HG02981 (cell line): ENCODE measurements at regions not wholly inside any gene's neighbourhood (a gene's known extent, or its start where the extent isn't known, plus 50 kb on each side); places are given as distances from the start of the nearest gene placed in this dataset.
"Not testable (repeated sequence)": the region's sequence is repeated elsewhere in the genome, so short reads cannot be mapped to it uniquely, and the experiment has no call there.

Experiments
- ATAC-seq: cut with Tn5 transposase; IDR thresholded peaks from one replicate; pipeline ENCODE4 v1.9.1; 2021; ENCODE audit warnings: mild to moderate bottlenecking, moderate library complexity; ENCODE audit not compliant: unreplicated experiment

DNA sequence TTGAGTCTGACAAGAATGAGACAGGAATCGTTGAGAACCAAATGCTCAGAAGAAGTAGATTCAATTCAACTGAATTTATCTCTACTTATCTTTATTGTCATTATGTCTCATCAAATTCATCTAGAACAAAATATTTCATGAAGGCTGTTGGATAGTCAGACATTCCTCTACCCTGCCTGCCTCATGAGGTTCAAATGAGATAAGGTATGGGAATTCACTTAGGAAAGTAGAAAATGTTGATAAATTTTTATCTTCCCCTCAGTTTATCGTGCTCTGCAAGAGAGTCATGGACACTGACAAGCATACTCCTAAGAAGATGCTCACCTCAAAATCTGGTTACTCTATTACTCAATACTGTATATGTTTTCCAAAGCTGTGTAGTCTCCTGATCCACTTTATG, 149.7 kb upstream of the CDIN1 start:
- ATAC-seq, result no peak

- no peak for ATAC-seq
Observed at GRCh38 chr15:36430280-36430679, 149.1 kb upstream of the CDIN1 start.

GRCh38 chr15:36430726-36431265, 148.6 kb upstream of the CDIN1 start:
- no peak for ATAC-seq

- no peak for ATAC-seq
Observed at GRCh38 chr15:36432161-36432560, 147.3 kb upstream of the CDIN1 start.

DNA sequence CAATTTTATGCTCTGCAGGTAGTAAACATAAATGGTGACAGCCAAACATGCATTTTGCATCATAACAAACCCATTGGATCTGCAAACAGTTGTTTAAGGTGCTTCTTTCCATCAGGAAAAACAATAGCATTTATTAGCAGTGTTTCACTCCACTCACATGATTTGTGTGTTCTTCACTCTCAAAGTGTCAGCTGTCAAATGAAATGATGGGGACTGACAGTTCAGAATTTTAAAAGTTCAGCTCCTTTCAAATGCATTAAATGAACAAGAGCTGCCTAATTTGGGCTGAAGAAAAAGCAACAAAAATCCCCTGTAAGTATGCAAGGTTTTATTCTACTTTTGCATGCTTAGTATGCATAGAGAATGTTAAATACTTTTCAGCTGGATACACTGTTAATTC, 145.2 kb upstream of the CDIN1 start:
- ATAC-seq, result no peak

- ATAC-seq, result no peak
Observed at GRCh38 chr15:36438499-36438898, 140.9 kb upstream of the CDIN1 start.

DNA sequence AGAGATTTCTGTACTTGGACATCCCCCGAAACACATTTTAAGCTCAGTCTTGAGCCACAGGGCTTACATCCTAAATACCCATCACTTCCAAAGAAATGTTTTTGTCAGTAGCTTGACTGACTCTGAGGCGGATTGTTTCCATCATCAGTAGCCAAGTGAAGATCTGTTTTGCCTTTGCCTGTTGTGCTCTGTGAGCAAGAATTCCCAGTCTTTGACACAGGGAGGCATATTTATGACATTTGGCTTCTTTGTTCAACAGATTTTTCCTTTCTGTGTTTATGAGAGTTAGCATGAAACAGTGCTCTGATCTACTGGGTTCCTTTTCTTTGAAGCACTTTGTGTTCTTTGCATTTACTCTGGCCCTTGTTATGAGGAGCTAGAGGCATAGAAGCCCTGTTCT, 132.1 kb upstream of the CDIN1 start:
- ATAC-seq, result no peak

DNA sequence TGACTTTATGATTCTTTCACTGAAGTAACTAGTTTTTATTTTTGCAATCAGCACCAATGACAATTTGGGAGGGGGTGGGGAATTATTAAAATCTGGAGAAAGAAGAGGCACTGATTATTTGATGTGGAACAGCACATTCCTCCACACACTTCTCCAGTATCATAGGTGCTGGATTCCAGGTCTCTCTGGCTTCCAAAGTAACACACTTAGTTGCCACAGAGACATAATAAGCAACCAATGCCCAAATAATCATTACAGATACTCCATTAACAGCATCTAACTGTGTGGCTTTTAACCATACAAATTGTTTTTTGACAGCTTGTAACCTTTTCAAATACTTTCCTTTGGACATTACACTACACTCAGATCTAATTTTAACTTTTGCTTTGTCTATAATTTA, 131.0 kb upstream of the CDIN1 start:
- no peak for ATAC-seq

DNA sequence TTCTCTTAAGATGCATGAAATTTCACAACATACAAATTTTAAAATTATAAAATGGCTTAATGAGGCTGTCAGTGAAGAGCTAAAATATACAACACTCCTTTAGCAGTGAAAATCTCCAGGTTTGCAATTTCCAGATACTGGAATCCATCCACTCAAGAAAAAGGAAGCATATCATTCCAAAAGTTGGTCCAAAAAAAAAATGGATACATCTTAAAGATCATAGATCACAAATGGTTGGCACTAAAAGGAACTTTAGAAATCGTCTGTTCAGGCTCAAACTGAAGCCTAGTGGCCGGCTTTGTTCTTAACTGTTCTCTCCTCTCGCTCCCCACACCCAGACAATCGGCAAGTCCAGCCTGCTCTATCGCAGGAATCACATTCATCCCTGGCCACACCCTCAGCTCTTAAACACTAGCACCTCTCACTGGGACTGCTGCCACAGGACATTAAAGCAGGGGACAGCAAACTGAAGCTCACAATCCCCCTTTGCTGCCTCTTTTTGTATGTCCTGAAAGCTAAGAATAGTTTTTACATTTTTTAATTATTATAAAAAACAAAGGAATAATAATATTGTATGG, 130.3 kb upstream of the CDIN1 start:
- ATAC-seq, result no peak

DNA sequence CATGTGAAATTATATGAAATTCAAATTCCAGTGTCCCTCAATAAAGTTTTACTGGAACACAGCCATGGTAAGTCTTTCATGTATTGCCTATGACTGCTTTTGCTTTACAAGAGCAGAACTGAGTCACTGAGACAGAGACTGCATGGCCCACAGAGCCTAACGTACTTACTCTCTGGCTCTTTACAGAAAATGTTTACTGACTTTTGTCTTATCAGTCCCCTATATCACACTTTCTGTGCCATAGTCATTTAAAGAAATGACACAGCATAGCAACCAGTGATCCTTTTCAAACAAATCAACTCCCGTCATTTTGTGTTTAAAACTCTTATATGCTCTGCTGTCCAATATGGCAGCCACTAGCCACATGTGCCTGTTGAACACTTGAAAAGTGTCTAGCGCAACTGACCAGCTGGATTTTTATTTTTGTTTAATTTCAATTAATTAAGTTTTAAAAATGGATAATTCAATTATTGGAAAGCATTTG, 129.7 kb upstream of the CDIN1 start:
- ATAC-seq, result no peak

DNA sequence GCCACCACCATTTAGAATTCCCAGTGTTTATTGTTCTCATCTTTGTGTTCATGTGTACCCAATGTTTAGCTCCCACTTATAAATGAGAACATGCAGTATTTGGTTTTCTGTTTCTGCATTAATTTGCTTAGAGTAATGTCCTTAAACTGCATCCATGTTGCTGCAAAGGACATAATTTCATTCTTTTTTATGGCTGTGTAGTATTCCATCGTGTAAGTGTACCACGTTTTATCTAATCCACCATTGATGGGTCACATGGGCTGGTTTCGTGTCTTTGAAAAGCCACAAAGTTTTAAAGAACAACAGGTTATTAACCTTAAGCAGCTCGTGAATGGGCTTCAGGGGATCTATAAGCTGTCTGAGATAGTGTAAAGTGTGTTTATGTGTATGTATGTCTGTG, 125.2 kb upstream of the CDIN1 start:
- not testable (repeated sequence) for ATAC-seq

DNA sequence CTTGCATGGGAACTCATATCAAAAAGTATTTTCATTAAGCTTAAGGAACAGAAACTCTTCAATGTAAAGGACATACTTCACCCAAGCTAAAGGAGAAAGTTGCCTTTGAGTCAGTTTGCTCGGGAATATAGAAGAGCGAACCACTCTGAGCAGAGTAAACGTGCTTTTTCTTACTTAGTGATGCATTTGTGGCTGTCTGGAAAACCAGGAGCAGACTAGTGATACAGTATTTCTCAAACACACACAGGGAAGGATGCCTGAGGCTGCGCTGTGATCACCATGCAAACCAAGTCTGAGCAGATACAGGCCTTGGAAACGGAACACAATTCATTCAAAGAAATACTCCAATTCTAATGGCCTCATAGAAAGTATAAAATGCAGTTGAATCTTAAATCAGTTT, 121.0 kb upstream of the CDIN1 start:
- no peak for ATAC-seq

DNA sequence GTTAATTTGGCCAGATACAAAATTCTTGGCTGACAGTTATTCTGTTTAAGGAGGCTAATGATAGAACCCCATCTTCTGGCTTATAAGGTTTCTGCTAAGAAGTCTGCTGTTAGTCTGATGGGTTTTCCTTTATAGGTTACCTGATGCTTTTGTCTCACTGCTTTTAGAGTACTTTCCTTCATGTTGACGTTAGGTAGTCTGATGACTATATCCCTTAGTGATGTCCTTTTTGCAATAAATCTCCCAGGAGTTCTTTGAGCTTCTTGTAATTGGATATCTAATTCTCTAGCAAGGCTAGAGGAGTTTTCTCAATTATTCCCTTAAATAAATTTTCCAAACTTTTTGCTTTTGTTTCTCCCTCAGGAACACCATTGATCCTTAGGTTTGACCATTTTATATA, 114.1 kb upstream of the CDIN1 start:
- no peak for ATAC-seq

GRCh38 chr15:36468746-36469145, 110.7 kb upstream of the CDIN1 start:
- no peak for ATAC-seq

DNA sequence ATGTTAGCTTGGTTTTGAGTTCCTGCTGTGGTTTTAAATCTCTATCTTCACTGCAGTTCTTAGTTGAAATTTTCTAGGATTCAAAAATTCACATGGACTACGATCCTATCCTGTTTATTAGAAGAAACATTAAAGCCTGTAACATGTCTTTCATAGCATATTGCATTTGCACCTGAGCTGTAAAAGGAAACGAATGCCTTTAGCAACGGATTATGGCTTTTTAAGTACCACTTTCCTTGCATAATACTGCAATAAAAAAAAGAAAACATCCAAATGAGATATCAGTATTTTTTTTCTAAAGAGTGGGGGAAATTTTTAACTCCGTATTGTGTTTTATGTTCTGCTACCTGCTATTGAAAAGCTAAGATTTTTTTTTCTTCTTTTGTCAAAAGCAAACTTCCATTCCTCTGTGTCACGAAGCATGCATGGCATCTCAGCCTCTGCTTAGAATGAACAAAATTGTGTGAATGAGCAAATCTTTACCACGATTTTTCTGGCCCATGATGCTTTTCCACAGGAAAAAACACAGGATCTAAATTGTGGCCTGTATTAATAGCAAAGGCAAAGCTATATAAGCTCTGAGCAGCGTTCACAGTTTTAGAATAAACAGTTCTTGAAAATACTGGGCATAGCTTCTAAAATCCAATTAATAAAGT, 110.0 kb upstream of the CDIN1 start:
- ATAC-seq, result no peak

DNA sequence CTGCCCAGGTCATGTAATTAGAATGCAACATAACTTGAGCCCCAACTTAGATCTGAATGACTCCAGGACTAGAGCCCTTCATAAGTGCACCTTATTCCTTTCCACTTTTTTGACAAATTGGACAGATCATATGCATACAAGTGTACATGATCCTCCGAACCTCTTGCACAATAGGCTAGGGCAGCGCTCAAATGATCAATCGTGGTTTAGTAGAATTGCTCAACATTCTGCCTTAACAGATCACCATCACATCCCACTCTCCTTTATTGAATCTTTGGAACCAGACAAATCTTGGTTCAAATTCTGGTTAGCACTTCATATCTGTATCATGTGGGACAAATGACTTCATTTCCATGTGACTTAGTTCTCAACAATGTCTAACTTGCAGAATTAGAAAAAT, 106.8 kb upstream of the CDIN1 start:
- no peak for ATAC-seq

DNA sequence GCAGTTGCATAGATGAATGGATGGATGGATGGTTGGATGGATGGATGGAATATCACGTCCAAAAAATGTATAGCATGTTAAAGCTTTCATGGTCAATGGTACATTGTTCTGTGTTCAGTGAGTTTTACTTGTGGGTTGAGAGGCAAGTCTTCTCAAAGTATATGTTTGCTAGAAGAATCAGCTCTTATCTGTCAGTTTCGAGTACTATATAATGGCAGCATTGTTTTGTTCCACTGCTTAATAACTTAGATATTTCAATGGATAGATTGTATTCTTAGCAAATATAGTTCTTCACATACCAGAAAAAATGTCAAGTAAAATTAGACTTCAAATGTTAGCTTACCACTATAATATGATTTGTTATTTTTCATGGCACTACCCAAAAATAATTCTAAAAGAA, 100.9 kb upstream of the CDIN1 start:
- no peak for ATAC-seq

- no peak for ATAC-seq
Observed at GRCh38 chr15:36479200-36479896, 100.1 kb upstream of the CDIN1 start.

DNA sequence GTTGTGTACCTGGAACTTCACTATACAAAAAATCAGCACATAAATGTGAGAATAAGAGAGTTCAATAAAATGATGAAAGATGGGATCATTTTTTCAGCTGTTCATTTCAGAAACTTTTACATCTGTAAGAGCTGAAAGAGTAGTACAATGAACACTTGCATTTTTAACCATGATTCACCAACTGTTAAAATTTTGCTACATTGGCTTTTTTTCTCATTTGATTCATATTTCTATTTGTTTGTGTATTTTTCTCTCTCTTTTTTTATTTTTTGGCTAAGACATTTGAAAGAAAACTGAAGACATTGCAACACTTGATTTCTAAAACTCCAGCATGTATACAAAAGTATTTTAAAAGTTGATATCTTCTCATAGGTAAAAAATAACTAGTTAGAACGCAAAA, 98.3 kb upstream of the CDIN1 start:
- no peak for ATAC-seq

DNA sequence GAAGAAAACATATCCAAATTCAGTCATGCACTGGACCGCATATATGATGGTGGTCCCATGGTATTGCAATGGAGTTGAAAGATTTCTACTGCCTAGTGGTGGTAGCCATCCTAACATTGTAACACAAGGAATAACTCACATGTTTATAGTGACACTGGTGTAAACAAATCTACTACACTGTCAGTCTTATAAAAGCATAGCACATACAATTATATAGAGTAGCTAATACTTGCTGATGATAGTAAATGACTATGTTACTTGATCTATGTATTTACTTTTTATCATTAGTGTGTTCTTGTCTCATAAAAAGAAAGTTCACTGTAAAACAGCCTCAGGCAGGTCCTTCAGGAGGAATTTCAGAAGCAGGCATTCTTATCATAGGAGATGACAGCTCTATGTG, 96.0 kb upstream of the CDIN1 start:
- ATAC-seq, result no peak

DNA sequence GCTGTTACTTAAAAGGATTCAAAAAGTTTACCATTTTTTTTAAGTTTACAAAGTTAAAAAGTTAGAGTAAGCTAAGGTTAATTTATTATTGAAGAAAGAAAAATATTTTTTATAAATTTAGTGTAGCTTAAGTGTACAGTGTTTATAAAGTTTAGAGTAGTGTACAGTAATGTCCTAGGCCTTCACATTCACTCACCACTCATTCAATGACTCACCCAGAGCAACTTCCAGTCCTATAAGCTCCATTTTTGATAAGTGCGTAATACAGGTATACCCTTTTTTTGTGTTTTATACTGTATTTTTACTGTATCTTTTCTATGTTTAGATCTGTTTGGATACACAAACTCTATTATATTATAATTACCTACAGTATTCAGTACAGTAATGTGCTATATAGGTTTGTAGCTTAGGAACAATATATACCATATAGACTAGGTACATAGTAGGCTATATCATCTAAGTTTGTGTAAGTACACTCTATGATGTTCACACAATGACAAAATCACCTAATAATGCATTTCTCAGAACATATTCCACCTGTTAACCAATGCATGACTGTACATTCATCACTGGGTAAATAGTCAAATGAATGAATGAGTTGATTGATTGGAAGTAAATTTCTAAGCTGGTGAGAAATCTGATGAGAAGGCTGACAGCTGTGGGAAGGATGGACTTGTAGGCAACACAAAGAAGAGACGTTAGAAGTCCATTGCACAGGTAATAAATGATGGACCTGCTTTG, 95.2 kb upstream of the CDIN1 start:
- no peak for ATAC-seq
